Kidney glomerular epithelial cell (primary cell): ENCODE measurements at regions not wholly inside any gene's neighbourhood (a gene's known extent, or its start where the extent isn't known, plus 50 kb on each side); places are given as distances from the start of the nearest gene placed in this dataset.
"Not testable (repeated sequence)": the region's sequence is repeated elsewhere in the genome, so short reads cannot be mapped to it uniquely, and the experiment has no call there.

Experiments used
- DNase-seq: peaks from one replicate; lab custom pipeline; 2025; lab: John Stamatoyannopoulos, UW

GRCh38 chr7:79952399-79952798 lies 182.2 kb upstream of the GNAI1 start:
- no peak for DNase-seq

GRCh38 chr7:79951415-79951814 lies 183.2 kb upstream of the GNAI1 start:
- DNase-seq = no peak

DNA sequence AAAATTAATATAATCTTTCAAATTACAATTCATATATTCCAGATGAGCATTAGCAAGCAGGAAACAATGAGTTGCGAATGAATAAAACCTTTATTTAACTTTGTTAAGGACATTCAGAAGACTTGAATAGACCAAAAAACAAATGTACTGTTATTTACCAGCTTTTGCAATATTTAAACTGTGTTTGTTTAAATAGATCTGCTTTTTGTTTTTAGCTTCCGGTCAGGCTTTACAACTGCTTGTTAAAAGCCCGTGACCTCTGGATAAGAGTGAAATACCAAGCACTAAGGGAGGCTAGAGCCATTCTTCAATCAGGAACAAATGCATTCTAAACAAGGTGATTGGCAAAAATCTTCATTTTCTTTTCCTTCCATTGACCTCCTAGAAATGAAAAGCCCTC lies 184.9 kb upstream of the GNAI1 start:
- DNase-seq = no peak

DNA sequence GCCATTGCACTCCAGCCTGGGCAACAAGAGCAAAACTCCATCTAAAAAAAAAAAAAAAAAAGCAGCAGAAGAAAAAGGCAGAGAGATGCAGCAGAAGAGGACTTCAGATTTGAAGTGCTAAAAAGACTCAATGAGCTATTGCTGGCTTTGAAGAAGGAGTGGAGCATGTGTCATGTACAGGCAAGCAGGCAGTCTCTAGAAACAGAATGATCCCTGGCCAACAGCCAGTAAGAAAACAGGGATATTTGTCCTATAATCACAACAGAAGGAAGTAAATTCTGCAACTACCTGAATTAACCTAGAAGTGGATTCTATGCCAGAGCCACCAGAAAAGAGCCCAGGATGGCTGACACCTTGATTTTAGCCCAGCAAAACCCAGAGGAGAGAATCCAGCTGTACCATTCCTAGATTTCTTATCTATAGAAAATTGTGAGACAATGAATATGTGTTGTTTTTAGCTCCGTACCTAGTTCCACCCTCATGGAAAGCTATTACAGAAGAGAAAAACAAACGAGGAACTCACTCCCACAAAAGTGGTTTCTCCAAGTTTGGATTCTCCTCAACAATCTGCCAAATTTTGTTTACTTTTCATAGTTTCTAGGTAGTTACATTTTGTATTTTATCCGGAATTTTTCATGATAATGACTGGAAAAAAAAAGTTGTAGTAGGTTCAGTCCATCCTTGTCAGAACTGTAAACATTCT lies 198.2 kb upstream of the GNAI1 start:
- DNase-seq = no peak

DNA sequence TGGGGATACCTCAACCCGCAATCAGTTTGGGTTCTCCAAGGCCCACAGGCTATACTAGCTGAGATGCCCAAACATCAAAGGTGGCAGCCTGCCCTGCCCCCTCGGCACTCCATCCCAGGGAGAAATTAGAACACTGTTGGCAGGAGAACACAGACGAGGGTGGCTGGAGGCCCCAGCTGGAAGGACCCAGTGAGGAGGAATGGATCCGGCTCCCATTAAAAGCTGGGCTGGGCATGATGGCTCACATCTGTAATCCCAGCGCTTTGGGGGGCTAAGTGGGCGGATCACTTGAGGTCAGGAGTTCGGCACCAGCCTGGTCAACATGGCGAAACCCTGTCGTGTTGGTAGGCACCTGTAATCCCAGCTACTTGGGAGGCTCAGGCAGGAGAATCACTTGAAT lies 199.9 kb upstream of the GNAI1 start:
- no peak for DNase-seq

GRCh38 chr7:79933144-79933543 lies 201.5 kb upstream of the GNAI1 start:
- DNase-seq = no peak

DNA sequence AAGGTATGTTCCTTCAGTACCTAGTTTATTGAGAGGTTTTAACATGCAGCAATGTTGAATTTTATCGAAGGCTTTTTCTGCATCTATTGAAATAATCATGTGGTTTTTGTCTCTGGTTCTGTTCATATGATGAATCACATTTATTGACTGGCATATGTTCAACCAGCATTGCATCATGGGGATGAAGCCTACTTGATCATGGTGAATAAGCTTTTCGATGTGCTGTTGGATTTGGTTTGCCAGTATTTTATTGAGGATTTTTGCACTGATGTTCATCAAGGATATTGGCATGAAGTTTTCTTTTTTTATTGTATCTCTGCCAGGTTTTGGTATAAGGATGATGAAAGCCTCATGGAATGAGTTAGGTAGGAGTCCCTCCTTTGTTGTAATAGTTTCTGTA lies 204.0 kb upstream of the GNAI1 start:
- no peak for DNase-seq

- no peak for DNase-seq
Observed at GRCh38 chr7:79927116-79927515, 207.5 kb upstream of the GNAI1 start.

GRCh38 chr7:79923953-79924352 lies 210.7 kb upstream of the GNAI1 start:
- DNase-seq = peak; percentile 7

GRCh38 chr7:79922894-79923293 lies 211.7 kb upstream of the GNAI1 start:
- DNase-seq = no peak

DNA sequence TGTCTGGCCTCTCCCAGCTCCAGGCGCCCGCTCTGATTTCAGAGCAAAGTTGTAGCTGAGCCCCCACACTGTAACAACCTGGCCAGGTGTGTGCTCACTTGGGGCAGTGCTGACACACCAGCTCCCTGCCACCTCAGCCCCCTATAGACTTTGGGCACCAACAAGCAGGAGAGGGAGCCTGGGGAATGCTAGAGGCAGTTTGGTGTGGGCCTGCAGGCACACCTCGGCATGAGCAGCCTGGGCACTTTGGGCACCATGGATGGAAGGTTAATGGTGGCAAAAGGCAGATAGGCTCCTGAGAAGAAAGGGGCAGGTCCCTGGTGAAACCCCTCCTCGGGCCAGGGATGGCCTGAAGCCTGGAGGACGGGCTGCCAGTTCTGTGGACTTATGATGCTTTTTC lies 212.7 kb upstream of the GNAI1 start:
- no peak for DNase-seq

DNA sequence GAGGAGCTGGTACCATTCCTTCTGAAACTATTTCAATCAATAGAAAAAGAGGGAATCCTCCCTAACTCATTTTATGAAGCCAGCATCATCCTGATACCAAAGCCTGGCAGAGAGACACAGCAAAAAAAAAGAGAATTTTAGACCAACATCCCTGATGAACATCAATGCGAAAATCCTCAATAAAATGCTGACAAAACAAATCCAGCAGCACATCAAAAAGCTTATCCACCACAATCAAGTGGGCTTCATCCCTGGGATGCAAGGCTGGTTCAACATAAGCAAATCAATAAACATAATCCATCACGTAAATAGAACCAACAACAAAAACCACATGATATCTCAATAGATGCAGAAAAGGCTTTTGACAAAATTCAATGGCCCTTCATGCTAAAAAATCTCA lies 216.0 kb upstream of the GNAI1 start:
- not testable (repeated sequence) for DNase-seq

GRCh38 chr7:79915346-79915745 lies 219.3 kb upstream of the GNAI1 start:
- not testable (repeated sequence) for DNase-seq

- DNase-seq = no peak
Observed at GRCh38 chr7:79912213-79912633, 222.4 kb upstream of the GNAI1 start.

DNA sequence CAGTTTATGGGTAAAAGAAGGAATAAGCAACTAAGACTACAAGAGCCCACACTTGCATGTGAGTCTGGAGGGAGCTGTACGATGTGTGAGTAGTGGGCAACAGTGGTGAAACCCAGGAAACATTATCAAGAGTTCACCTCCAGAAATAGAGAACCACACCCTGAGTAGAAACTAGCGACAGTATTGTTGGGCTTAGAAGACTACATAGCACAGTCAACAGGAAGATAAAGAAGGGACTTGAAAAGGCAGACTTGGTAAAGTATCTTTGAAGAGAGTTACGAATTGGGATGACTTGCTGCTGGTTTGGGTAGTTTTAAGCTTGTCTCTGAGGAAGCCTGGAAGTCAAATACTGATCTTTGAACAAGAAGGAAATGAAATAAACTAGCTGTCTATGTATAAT lies 223.2 kb upstream of the GNAI1 start:
- no peak for DNase-seq

GRCh38 chr7:79909176-79909575 lies 225.5 kb upstream of the GNAI1 start:
- DNase-seq = no peak

DNA sequence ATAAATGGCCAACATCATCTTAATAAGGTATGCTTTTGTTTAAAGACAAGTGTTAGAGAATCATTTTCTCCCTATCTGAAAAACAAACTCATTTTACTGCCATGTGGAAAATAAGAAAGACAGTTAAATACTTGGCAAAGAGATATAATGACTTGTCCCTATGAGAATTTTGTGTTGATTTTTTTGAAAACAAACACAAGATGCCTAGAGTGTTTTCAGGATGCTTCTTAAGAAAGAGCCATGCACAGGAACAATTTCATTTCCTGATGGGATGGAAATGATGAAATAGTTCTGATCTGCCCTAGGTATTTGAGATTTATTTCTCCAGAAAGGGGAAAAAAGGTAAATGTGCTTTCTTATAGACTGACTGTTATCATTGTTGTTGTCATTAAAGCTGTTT lies 237.5 kb upstream of the GNAI1 start:
- no peak for DNase-seq

- no peak for DNase-seq
Observed at GRCh38 chr7:79893991-79894390, 240.6 kb upstream of the GNAI1 start.

DNA sequence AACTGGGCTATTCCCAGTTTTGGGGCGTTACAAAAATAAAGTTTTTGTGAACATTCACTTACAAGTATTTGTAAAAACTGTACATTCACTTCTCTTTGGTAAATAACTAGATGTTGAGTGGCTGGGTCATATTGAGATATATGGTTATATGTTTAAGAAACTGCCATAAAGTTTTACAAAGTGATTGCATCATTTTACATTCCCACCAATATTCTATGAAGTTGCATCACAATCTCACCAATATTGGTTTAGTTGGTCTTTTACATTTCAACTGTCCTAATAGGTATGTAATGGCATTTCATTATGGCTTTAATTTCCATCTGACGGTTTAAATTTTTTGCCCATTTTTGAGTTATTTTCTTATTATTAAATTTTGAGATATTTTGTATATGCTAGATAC lies 251.7 kb upstream of the GNAI1 start:
- no peak for DNase-seq

DNA sequence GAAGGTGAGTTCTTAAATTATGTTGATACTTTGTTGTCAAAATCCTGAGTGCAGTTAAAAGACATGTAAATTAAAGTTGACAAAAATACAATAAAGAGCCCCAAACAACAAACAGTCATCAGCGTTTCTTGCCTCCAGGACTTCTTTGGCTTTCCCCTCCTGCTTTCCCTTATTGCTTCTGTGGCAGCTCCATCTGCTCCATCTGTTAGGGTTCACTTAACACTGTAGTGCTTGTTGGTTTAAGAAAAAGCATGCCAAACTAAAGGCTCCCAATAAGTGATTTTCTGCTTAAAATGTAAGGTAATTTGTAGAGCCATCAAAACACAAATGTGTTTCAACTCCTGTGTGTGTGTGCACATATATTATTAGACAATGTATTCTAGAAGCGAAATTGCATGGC lies 254.3 kb upstream of the GNAI1 start:
- DNase-seq = no peak

GRCh38 chr7:79877874-79878465 lies 256.7 kb upstream of the GNAI1 start:
- no peak for DNase-seq

DNA sequence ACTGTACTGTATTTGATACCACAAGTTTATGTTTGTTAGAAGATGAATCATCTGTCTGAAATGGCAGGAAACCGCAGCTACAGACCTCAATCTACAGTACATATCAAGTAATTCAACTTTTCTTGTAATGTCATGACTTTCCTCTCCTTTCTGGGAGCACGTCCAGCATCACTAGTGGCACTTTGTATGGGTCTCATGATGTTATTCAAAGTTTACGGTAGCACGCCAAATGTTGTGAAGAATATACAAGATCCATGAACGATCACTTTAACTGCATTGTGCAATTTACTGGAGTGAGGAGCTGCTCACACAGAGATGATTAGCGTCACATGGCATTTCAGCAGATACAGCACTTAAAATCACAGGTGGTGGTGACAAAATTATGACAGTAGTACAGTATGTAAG lies 257.8 kb upstream of the GNAI1 start:
- DNase-seq = no peak

- DNase-seq = no peak
Observed at GRCh38 chr7:79874797-79875196, 259.8 kb upstream of the GNAI1 start.

DNA sequence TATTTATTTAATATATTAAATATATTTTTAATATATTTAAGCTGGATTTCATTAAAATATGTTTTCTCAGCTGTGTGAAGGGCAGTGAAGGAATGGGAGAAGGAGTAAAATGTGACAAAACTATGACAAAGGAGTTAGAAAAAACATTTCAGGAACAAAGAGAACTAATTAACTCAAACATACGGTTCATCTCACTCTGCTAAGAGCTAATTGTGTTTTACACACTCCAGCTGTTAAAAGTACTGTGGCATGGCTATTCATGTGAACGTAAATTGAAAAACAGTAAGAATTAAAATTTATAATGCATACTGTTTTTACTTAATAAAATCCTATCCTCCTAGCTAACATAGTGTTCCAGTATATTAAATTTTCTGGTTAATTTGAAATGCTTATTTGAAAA lies 262.5 kb upstream of the GNAI1 start:
- no peak for DNase-seq
